SKM-1 treated with dmso at 0.1 percent for 144 hours (cell line): ENCODE measurements at regions not wholly inside any gene's neighbourhood (a gene's known extent, or its start where the extent isn't known, plus 50 kb on each side); places are given as distances from the start of the nearest gene placed in this dataset.

Experiments used
- DNase-seq: peaks from one replicate; lab custom pipeline; 2025; ENCODE audit not compliant: unreplicated experiment; lab: John Stamatoyannopoulos, UW

- DNase-seq, result no peak
Observed at GRCh38 chr17:71232801-71233559, 887.8 kb upstream of the SOX9 start.

GRCh38 chr17:71234349-71234748 lies 886.5 kb upstream of the SOX9 start:
- DNase-seq, result no peak

- no peak for DNase-seq
Observed at GRCh38 chr17:71237903-71238538, 882.8 kb upstream of the SOX9 start.

- DNase-seq, result no peak
Observed at GRCh38 chr17:71247441-71248015, 873.3 kb upstream of the SOX9 start.

- DNase-seq, result no peak
Observed at GRCh38 chr17:71251276-71251675, 869.5 kb upstream of the SOX9 start.

- DNase-seq, result no peak
Observed at GRCh38 chr17:71251951-71252350, 868.9 kb upstream of the SOX9 start.

GRCh38 chr17:71252436-71252835 lies 868.4 kb upstream of the SOX9 start:
- DNase-seq, result no peak

GRCh38 chr17:71257096-71257495 lies 863.7 kb upstream of the SOX9 start:
- DNase-seq, result no peak

GRCh38 chr17:71260366-71260940 lies 860.4 kb upstream of the SOX9 start:
- DNase-seq, result no peak

GRCh38 chr17:71262586-71262985 lies 858.2 kb upstream of the SOX9 start:
- DNase-seq, result no peak

- no peak for DNase-seq
Observed at GRCh38 chr17:71267668-71268067, 853.2 kb upstream of the SOX9 start.

GRCh38 chr17:71269201-71269600 lies 851.6 kb upstream of the SOX9 start:
- no peak for DNase-seq

GRCh38 chr17:71273441-71273840 lies 847.4 kb upstream of the SOX9 start:
- no peak for DNase-seq

- no peak for DNase-seq
Observed at GRCh38 chr17:71276079-71276478, 844.7 kb upstream of the SOX9 start.

GRCh38 chr17:71283486-71283885 lies 837.3 kb upstream of the SOX9 start:
- no peak for DNase-seq

GRCh38 chr17:71284032-71284755 lies 836.6 kb upstream of the SOX9 start:
- no peak for DNase-seq

- DNase-seq, result no peak
Observed at GRCh38 chr17:71286625-71287024, 834.2 kb upstream of the SOX9 start.

- DNase-seq, result no peak
Observed at GRCh38 chr17:71287071-71287823, 833.6 kb upstream of the SOX9 start.

GRCh38 chr17:71292006-71292405 lies 828.8 kb upstream of the SOX9 start:
- DNase-seq, result no peak

GRCh38 chr17:71296005-71296404 lies 824.8 kb upstream of the SOX9 start:
- no peak for DNase-seq

- DNase-seq, result no peak
Observed at GRCh38 chr17:71301063-71301462, 819.8 kb upstream of the SOX9 start.
